Loucy (cell line): ENCODE measurements at regions not wholly inside any gene's neighbourhood (a gene's known extent, or its start where the extent isn't known, plus 50 kb on each side); places are given as distances from the start of the nearest gene placed in this dataset.

Source experiments
- H2AFZ ChIP-seq: fragments of 200-600 bp; sonication (generic); 2 replicates; pipeline ENCODE4 v1.6.0; 2016; ENCODE audit warnings: antibody characterized with exemption, mild to moderate bottlenecking, low read length, moderate library complexity
- H3F3A ChIP-seq: fragments of 200-600 bp; 2 replicates; pipeline ENCODE4 v1.6.0; 2016; ENCODE audit warnings: antibody characterized with exemption, low read depth, mild to moderate bottlenecking
- H3K27me3 ChIP-seq: fragments of 200-600 bp; sonication (generic); 2 replicates; pipeline ENCODE4 v1.6.1; 2014; ENCODE audit warnings: low read length, mild to moderate bottlenecking; ENCODE audit not compliant: insufficient read depth, poor library complexity, severe bottlenecking
- H3K36me3 ChIP-seq: fragments of 200-600 bp; sonication (generic); 2 replicates; pipeline ENCODE4 v1.6.1; 2016; ENCODE audit warnings: low read length; ENCODE audit not compliant: insufficient read depth
- H3K4me1 ChIP-seq: fragments of 200-600 bp; sonication (generic); 2 replicates; pipeline ENCODE4 v1.5.1; 2014; ENCODE audit warnings: low read length, mild to moderate bottlenecking; ENCODE audit not compliant: insufficient read depth, poor library complexity, severe bottlenecking
- H3K4me2 ChIP-seq: fragments of 200-600 bp; sonication (generic); 2 replicates; pipeline ENCODE4 v1.6.0; 2014; ENCODE audit warnings: antibody characterized with exemption, low read length, low read depth, mild to moderate bottlenecking; ENCODE audit not compliant: poor library complexity, severe bottlenecking
- H3K4me3 ChIP-seq: fragments of 200-600 bp; sonication (generic); 2 replicates; pipeline ENCODE4 v1.5.1; 2014; ENCODE audit warnings: low read length, mild to moderate bottlenecking, mixed read lengths; ENCODE audit not compliant: poor library complexity, severe bottlenecking
- H3K79me2 ChIP-seq: fragments of 200-600 bp; sonication (generic); 2 replicates; pipeline ENCODE4 v1.6.1; 2014; ENCODE audit warnings: low read length; ENCODE audit not compliant: insufficient read depth
- H3K9ac ChIP-seq: fragments of 200-600 bp; sonication (generic); 2 replicates; pipeline ENCODE4 v1.6.0; 2014; ENCODE audit warnings: mild to moderate bottlenecking, low read depth, low read length, moderate library complexity; ENCODE audit not compliant: poor library complexity, severe bottlenecking
- H3K9me2 ChIP-seq: fragments of 200-600 bp; sonication (generic); replicated peaks from 2 replicates; pipeline ENCODE4 v1.6.1; 2016; ENCODE audit warnings: low read depth, low read length, mixed read lengths
- H3K9me3 ChIP-seq: fragments of 200-600 bp; sonication (generic); 2 replicates; pipeline ENCODE4 v1.6.1; 2014; ENCODE audit warnings: mild to moderate bottlenecking, antibody characterized with exemption, low read length, low read depth; ENCODE audit not compliant: insufficient read depth
- H4K20me1 ChIP-seq: fragments of 200-600 bp; sonication (generic); 2 replicates; pipeline ENCODE4 v1.6.0; 2014; ENCODE audit warnings: antibody characterized with exemption, low read length, mild to moderate bottlenecking; ENCODE audit not compliant: insufficient read depth, poor library complexity, severe bottlenecking
- CTCF ChIP-seq: fragments of 200-600 bp; sonication (generic); conservative IDR thresholded peaks from 2 replicates; pipeline ENCODE4 v1.5.1; 2014; ENCODE audit warnings: mild to moderate bottlenecking, antibody characterized with exemption, low read length
- EZH2phosphoT487 ChIP-seq: fragments of 200-600 bp; IDR thresholded peaks from 2 replicates; pipeline ENCODE4 v1.6.1; 2018; ENCODE audit warnings: antibody characterized with exemption, mild to moderate bottlenecking, moderate library complexity, borderline replicate concordance

DNA sequence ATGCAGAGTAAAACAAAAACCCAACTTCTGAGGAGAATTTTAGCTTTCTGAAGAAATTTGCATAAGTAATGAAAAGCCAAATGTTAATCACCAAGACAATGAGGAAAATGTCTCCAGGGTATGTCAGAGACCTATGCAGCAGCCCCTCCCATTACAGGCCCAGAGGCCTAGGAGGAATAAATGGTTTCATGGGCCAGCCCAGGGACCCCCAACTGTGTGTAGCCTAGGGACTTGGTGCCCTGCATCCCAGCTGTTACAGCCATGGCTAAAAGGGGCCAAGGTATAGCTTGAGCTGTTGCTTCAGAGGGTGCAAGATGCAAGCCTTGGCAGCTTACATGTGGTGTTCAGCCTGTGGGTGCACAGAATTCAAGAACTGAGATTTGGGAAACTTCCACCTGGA, 1256.9 kb upstream of the PIK3C3 start:
- Histone ChIP-seq H3K4me3 (no peak overlapping the region), H2AFZ (no peak overlapping the region), H3K4me2 (no peak overlapping the region), H3K27me3 (no peaks in the 10 kb centered on the region), H3K9me3 (no peaks in the 10 kb centered on the region), H4K20me1 (no peaks in the 10 kb centered on the region), H3K36me3 (no peaks in the 10 kb centered on the region), H3K79me2 (no peaks in the 10 kb centered on the region), H3K4me1 (no peaks in the 10 kb centered on the region), H3K9ac (no peak overlapping the region), H3F3A (no peaks in the 10 kb centered on the region), H3K9me2 (no peaks in the 10 kb centered on the region)
- no peak for TF ChIP-seq CTCF
- TF ChIP-seq EZH2phosphoT487 = no peak

GRCh38 chr18:40695526-40695925, 1259.5 kb upstream of the PIK3C3 start:
- no peak overlapping the region for H2AFZ ChIP-seq
- TF ChIP-seq EZH2phosphoT487 = no peak
- no peak for TF ChIP-seq CTCF

GRCh38 chr18:40692871-40693270, 1262.2 kb upstream of the PIK3C3 start:
- no peak for TF ChIP-seq EZH2phosphoT487

More at GRCh38 chr18:40695526-40695925, 1259.5 kb upstream of the PIK3C3 start:
- Histone ChIP-seq H3K4me3 (no peak overlapping the region), H3K9ac (no peak overlapping the region), H3K36me3 (no peaks in the 10 kb centered on the region), H3K4me2 (no peak overlapping the region), H3K4me1 (no peaks in the 10 kb centered on the region), H4K20me1 (no peaks in the 10 kb centered on the region), H3K27me3 (no peaks in the 10 kb centered on the region), H3K79me2 (no peaks in the 10 kb centered on the region), H3F3A (no peaks in the 10 kb centered on the region), H3K9me2 (no peaks in the 10 kb centered on the region), H3K9me3 (no peaks in the 10 kb centered on the region)

DNA sequence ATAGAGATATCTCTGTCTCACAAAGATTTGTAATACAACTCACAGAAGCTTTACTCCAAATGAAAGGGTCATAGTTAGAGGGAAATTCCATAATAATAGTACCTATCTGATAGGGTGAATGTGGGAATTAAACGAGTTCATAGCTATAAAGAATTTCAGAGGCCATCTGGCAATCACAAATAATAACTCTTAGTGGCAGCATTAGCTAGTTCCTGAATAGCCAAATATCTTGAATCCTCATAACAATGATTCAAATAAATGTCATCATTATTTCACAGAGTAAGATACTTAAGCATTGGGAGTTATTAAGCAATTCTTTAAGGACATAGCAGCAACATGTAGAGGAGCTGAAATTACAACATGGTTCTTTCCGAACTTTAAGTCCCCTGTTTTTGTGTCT, 1265.0 kb upstream of the PIK3C3 start:
- no peak overlapping the region for H3K9ac ChIP-seq
- no peaks in the 10 kb centered on the region for H3K79me2 ChIP-seq
- H2AFZ ChIP-seq = no peak overlapping the region
- no peak overlapping the region for H3K4me2 ChIP-seq
- H4K20me1 ChIP-seq = no peaks in the 10 kb centered on the region
- no peaks in the 10 kb centered on the region for H3K27me3 ChIP-seq
- no peaks in the 10 kb centered on the region for H3F3A ChIP-seq
- no peaks in the 10 kb centered on the region for H3K4me1 ChIP-seq
- H3K4me3 ChIP-seq = no peak overlapping the region
- H3K36me3 ChIP-seq = no peaks in the 10 kb centered on the region
- TF ChIP-seq CTCF = no peak
- no peak for TF ChIP-seq EZH2phosphoT487
- no peaks in the 10 kb centered on the region for H3K9me3 ChIP-seq
- H3K9me2 ChIP-seq = no peaks in the 10 kb centered on the region

More at GRCh38 chr18:40692871-40693270, 1262.2 kb upstream of the PIK3C3 start:
- Histone ChIP-seq H3K9ac (no peak overlapping the region), H3K4me3 (no peak overlapping the region), H3K27me3 (no peaks in the 10 kb centered on the region), H3K4me2 (no peak overlapping the region), H4K20me1 (no peaks in the 10 kb centered on the region), H2AFZ (no peak overlapping the region), H3F3A (no peaks in the 10 kb centered on the region), H3K9me3 (no peaks in the 10 kb centered on the region), H3K4me1 (no peaks in the 10 kb centered on the region), H3K9me2 (no peaks in the 10 kb centered on the region), H3K36me3 (no peaks in the 10 kb centered on the region), H3K79me2 (no peaks in the 10 kb centered on the region)
